ENCODE measurements at regions not wholly inside any gene's neighbourhood (a gene's known extent, or its start where the extent isn't known, plus 50 kb on each side); places are given as distances from the start of the nearest gene placed in this dataset.

GRCh38 chr6:168145747-168146596 lies 67.0 kb upstream of the FRMD1 start:
- no peak for TF ChIP-seq POLR2A (IDR thresholded peaks at IDR 0.05)
- no peak for TF ChIP-seq EP300 (IDR thresholded peaks at IDR 0.05)
- TF ChIP-seq CTCF (IDR thresholded peaks at IDR 0.05), result no peak

All from ovary (tissue), 3 donors.